Neural crest cell (in vitro differentiated cells): ENCODE measurements at regions not wholly inside any gene's neighbourhood (a gene's known extent, or its start where the extent isn't known, plus 50 kb on each side); places are given as distances from the start of the nearest gene placed in this dataset.

Experiments
- DNase-seq: peaks from one replicate; pipeline ENCODE4 v3.0.0; 2021; ENCODE audit warnings: low read depth, mixed read lengths, low spot score
- H3K27ac Mint-ChIP-seq: one replicate; pipeline ENCODE4 v1.8.0; 2021; ENCODE audit warnings: mild to moderate bottlenecking, mixed read lengths; ENCODE audit not compliant: unreplicated experiment
- H3K27me3 Mint-ChIP-seq: 2 replicates; pipeline ENCODE4 v1.8.0; 2021; ENCODE audit warnings: low read depth, mild to moderate bottlenecking, mixed read lengths
- H3K36me3 Mint-ChIP-seq: 2 replicates; pipeline ENCODE4 v1.8.0; 2021; ENCODE audit warnings: low read depth, mild to moderate bottlenecking, mixed read lengths
- H3K4me1 Mint-ChIP-seq: 2 replicates; pipeline ENCODE4 v1.8.0; 2021; ENCODE audit warnings: mixed read lengths
- H3K4me3 Mint-ChIP-seq: one replicate; pipeline ENCODE4 v1.8.0; 2021; ENCODE audit warnings: mild to moderate bottlenecking, mixed read lengths
- H3K9me3 Mint-ChIP-seq: 2 replicates; pipeline ENCODE4 v1.8.0; 2021; ENCODE audit warnings: mixed read lengths
- TF ChIP-seq, protein P1 (sequence below): fragments of 200-600 bp; sonication (generic); conservative IDR thresholded peaks from 2 replicates; pipeline ENCODE4 v1.5.0; 2021; ENCODE audit warnings: antibody characterized with exemption, mild to moderate bottlenecking

DNA sequence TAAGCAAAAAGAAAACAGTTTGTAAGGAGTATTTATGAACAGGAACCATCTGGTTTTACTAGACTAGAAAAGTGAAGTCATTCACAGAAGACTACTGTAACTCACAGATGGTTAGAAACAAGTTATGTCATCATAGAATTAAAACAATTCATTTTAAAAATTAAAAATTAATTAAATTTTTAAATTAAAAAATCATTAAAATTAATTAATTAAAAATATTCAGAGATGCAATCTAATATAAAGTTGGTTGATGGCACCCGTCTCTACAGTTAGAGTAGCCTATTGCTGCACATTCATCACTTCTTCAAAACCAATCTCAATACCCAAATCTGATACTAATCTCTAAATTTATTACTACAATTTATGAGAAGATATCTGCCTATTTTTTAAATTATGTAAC lies 454.8 kb upstream of the NUPR2 start:
- no peaks in the 10 kb centered on the region for H3K27me3 Mint-ChIP-seq

DNA sequence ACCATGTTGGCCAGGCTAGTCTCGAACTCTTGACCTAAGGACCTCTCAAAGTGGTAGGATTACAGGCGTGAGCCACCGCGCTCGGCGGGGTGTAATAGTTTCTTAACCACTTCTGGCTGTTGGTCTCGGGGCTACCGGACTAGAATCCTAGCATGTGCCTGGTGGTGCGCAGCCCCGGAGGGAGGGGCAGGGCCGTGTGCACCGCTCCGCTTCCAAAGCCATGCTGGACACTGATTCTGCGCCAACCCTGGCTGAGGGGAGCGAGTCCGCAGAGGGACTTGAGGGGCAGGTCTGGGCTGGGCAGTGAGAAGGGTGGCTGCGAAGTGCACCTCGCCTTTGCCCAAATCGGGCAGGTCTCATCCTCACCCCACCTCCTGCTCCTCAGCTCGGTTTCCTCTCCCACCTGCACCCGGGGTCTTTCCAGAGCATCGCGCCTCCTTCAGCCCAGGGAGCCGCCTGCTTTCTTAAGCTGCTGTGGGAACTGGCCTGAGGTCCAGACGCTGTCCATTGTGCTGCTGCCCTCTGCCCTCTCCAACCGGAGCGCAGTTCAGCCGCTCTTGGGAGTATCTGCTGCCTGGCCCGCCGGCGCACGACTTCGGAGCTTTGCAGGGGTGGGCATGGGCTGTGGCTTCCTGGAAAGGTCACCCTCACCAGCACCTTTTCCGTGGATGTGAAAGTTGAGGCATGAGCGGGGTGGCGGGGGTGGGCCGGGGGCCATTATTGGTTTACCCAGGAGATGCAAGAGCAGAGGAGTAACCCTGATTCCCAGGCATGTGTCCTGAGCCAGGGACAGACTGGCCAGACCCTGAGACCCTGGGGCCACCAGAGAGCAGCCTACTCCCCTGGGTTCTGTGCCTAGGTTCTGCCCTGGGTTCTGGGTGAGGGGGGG lies 422.6 kb upstream of the NUPR2 start:
- peaks cover 15% of the 10 kb centered on the region for H3K9me3 Mint-ChIP-seq

More for the DNA sequence above, 454.8 kb upstream of the NUPR2 start:
- no peak for DNase-seq
- H3K9me3 Mint-ChIP-seq, result peaks cover 4% of the 10 kb centered on the region
- H3K4me1 Mint-ChIP-seq, result no peaks in the 10 kb centered on the region
- TF ChIP-seq, protein P1, sequence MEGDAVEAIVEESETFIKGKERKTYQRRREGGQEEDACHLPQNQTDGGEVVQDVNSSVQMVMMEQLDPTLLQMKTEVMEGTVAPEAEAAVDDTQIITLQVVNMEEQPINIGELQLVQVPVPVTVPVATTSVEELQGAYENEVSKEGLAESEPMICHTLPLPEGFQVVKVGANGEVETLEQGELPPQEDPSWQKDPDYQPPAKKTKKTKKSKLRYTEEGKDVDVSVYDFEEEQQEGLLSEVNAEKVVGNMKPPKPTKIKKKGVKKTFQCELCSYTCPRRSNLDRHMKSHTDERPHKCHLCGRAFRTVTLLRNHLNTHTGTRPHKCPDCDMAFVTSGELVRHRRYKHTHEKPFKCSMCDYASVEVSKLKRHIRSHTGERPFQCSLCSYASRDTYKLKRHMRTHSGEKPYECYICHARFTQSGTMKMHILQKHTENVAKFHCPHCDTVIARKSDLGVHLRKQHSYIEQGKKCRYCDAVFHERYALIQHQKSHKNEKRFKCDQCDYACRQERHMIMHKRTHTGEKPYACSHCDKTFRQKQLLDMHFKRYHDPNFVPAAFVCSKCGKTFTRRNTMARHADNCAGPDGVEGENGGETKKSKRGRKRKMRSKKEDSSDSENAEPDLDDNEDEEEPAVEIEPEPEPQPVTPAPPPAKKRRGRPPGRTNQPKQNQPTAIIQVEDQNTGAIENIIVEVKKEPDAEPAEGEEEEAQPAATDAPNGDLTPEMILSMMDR, result no peak
- H3K27ac Mint-ChIP-seq, result no peak overlapping the region
- H3K36me3 Mint-ChIP-seq, result no peaks in the 10 kb centered on the region
- no peak overlapping the region for H3K4me3 Mint-ChIP-seq

DNA sequence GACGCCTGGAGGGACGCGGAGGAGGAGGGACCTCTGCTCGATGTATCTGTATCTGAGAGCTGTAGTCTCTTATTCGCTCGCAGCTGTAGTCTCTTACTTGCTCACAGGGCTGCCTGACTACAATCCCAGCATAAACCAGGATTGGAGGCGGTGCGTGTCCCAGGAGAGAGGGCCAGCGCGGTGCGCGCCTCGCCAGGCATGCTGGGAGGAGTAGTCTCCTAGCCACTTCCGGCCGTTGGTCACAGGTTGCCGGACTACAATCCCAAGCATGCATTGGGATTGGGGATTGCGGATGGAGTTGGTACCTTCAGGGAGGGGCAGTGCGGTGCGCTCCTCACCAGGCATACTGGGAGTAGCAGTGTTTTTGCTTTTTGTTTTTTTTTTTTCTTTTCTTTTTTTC lies 421.7 kb upstream of the NUPR2 start:
- H3K27me3 Mint-ChIP-seq, result no peaks in the 10 kb centered on the region
- TF ChIP-seq, protein P1, result no peak
- H3K36me3 Mint-ChIP-seq, result peaks cover 7% of the 10 kb centered on the region
- H3K4me3 Mint-ChIP-seq, result no peak overlapping the region
- peaks cover 15% of the 10 kb centered on the region for H3K9me3 Mint-ChIP-seq
- no peak for DNase-seq
- no peak overlapping the region for H3K27ac Mint-ChIP-seq
- no peaks in the 10 kb centered on the region for H3K4me1 Mint-ChIP-seq

More for the DNA sequence above, 422.6 kb upstream of the NUPR2 start:
- TF ChIP-seq, protein P1, result no peak
- Mint-ChIP-seq H3K4me3 (no peak overlapping the region), H3K27me3 (no peaks in the 10 kb centered on the region), H3K4me1 (no peaks in the 10 kb centered on the region), H3K27ac (no peak overlapping the region), H3K36me3 (peaks cover 7% of the 10 kb centered on the region)
- DNase-seq, result no peak

DNA sequence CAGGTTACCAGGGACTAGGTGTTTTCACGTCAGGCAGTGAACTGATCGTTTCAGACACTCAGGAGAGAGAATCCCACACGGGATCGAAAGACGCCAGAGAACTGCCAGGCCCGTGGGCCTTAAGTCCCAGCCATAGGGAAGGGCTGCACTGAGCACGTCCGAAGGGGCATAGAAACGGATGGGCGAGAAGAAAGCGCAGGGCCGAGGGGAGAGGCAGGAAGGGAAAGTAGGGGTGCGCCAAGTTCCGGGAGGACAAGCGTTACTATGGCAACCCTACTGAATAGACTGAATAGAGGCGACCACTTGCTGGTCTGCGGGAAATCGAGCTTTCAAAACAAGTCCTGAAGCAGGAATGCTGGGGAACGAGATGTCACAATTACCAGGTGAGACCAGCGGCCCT lies 421.3 kb upstream of the NUPR2 start:
- TF ChIP-seq, protein P1, result no peak
- Mint-ChIP-seq H3K27me3 (no peaks in the 10 kb centered on the region), H3K4me1 (no peaks in the 10 kb centered on the region), H3K27ac (no peak overlapping the region), H3K4me3 (no peak overlapping the region), H3K9me3 (peaks cover 15% of the 10 kb centered on the region), H3K36me3 (peaks cover 7% of the 10 kb centered on the region)
- no peak for DNase-seq

DNA sequence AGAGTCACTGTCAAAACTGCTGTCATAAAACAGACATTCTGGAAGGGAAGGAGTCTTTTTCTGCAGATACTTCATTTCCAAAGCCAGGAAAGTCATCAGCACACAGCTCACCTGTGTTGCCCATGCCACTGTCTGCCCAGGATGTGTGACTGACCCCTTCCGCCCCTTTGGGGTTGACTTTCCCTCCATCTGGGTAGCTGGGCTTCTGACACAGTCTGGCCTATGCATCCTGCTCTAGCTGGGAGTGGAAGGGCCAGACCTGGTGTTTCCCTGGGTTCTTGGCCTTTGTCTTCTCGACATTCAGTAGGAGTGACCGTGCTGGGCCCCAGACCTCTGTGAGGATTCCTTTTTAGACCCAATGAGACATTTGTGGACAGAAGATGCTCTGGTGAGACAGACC lies 378.9 kb upstream of the NUPR2 start:
- Mint-ChIP-seq H3K36me3 (peaks cover 9% of the 10 kb centered on the region), H3K4me3 (no peak overlapping the region), H3K27ac (no peak overlapping the region), H3K9me3 (peaks cover 4% of the 10 kb centered on the region), H3K4me1 (no peaks in the 10 kb centered on the region), H3K27me3 (no peaks in the 10 kb centered on the region)
- DNase-seq, result no peak
- TF ChIP-seq, protein P1, result no peak
